MM.1S (cell line): ENCODE measurements at regions not wholly inside any gene's neighbourhood (a gene's known extent, or its start where the extent isn't known, plus 50 kb on each side); places are given as distances from the start of the nearest gene placed in this dataset.

Experiments
- CTCF ChIP-seq: fragments of 300-600 bp; sonication (generic); IDR thresholded peaks from 2 replicates; pipeline ENCODE4 v1.5.1; 2016; ENCODE audit warnings: antibody characterized with exemption, low read length, mixed read lengths
- EZH2 ChIP-seq: fragments of 300-600 bp; sonication (generic); optimal IDR thresholded peaks from 2 replicates; pipeline ENCODE3; 2017; ENCODE audit warnings: low read depth, mild to moderate bottlenecking, antibody characterized with exemption, low read length, mixed read lengths
- EZH2phosphoT487 ChIP-seq: fragments of 300-600 bp; sonication (generic); IDR thresholded peaks from 2 replicates; pipeline ENCODE4 v1.6.1; 2018; ENCODE audit warnings: antibody characterized with exemption, low read length

- no peak for TF ChIP-seq CTCF
- no peak for TF ChIP-seq EZH2
- TF ChIP-seq EZH2phosphoT487 = no peak
Observed at GRCh38 chr11:130638033-130638432, 189.6 kb downstream of the ADAMTS15 start.
